NT2/D1 (cell line): ENCODE measurements at regions not wholly inside any gene's neighbourhood (a gene's known extent, or its start where the extent isn't known, plus 50 kb on each side); places are given as distances from the start of the nearest gene placed in this dataset.

Experiments used
- YY1 ChIP-seq: IDR thresholded peaks from 2 replicates; pipeline ENCODE4 v1.6.1; 2011; ENCODE audit not compliant: insufficient read length, insufficient read depth
- ZNF274 ChIP-seq: IDR thresholded peaks from 2 replicates; pipeline ENCODE4 v1.6.1; 2011; ENCODE audit warnings: mild to moderate bottlenecking, low read depth, low read length

DNA sequence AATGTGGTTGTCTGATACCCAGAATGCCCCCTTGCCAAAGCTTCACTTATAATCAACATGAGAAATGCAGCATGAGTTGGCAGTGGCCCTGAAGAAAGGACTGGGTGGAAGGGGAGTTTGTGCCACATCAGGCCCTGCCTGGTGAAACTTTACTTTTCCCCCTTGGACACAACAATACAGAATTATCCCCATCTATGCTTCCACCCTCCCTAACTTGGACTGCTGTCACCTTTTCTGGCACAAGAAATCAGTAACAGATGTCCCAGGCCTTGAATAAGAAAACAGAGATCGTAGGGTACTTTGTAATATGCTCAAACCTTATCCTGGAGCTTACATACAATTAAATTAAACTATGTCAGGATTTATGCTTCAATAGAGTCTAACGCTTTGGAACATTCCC lies 128.9 kb upstream of the SATB2 start:
- TF ChIP-seq ZNF274 (no peak), YY1 (no peak)
